Neural progenitor cell (in vitro differentiated cells): ENCODE measurements at regions not wholly inside any gene's neighbourhood (a gene's known extent, or its start where the extent isn't known, plus 50 kb on each side); places are given as distances from the start of the nearest gene placed in this dataset.
"Not testable (repeated sequence)": the region's sequence is repeated elsewhere in the genome, so short reads cannot be mapped to it uniquely, and the experiment has no call there.

ENCODE experiments used
- DNase-seq: peaks from one replicate; pipeline ENCODE4 v3.0.0-alpha.2; 2016; ENCODE audit warnings: low spot score
- H2AFZ ChIP-seq: fragments of 200-600 bp; sonication (generic); replicated peaks from 2 replicates; pipeline ENCODE4 v1.6.1; 2016; ENCODE audit warnings: antibody characterized with exemption
- H3F3A ChIP-seq: fragments of 200-600 bp; sonication (generic); 2 replicates; pipeline ENCODE4 v1.6.1; 2016; ENCODE audit warnings: antibody characterized with exemption, low read depth
- H3K27ac ChIP-seq: fragments of 200-600 bp; sonication (generic); 2 replicates; pipeline ENCODE4 v1.5.1; 2016; ENCODE audit warnings: mild to moderate bottlenecking
- H3K27me3 ChIP-seq: fragments of 200-600 bp; sonication (generic); 2 replicates; pipeline ENCODE4 v1.6.1; 2016; ENCODE audit warnings: mild to moderate bottlenecking, moderate library complexity
- H3K36me3 ChIP-seq: fragments of 200-600 bp; sonication (generic); 2 replicates; pipeline ENCODE4 v1.5.1; 2016
- H3K4me1 ChIP-seq: fragments of 200-600 bp; sonication (generic); 2 replicates; pipeline ENCODE4 v1.6.1; 2016; ENCODE audit warnings: mixed run types
- H3K4me2 ChIP-seq: fragments of 200-600 bp; sonication (generic); 2 replicates; pipeline ENCODE4 v1.6.1; 2016
- H3K4me3 ChIP-seq: fragments of 200-600 bp; sonication (generic); 2 replicates; pipeline ENCODE4 v1.5.1; 2016
- H3K79me2 ChIP-seq: fragments of 200-600 bp; sonication (generic); 2 replicates; pipeline ENCODE4 v1.6.1; 2016; ENCODE audit warnings: low read depth
- H3K9ac ChIP-seq: fragments of 200-600 bp; sonication (generic); 2 replicates; pipeline ENCODE4 v1.6.1; 2016
- H3K9me3 ChIP-seq: fragments of 200-600 bp; sonication (generic); 2 replicates; pipeline ENCODE4 v1.5.1; 2016; ENCODE audit warnings: low read depth
- H4K20me1 ChIP-seq: fragments of 200-600 bp; sonication (generic); 2 replicates; pipeline ENCODE4 v1.6.1; 2016; ENCODE audit warnings: low read depth
- H3K27ac Mint-ChIP-seq: 3 replicates; pipeline ENCODE4 v1.8.0; 2021; ENCODE audit warnings: mixed read lengths
- H3K27me3 Mint-ChIP-seq: 2 replicates; pipeline ENCODE4 v1.8.0; 2022; ENCODE audit warnings: low read depth, mild to moderate bottlenecking, inconsistent platforms, moderate library complexity, mixed read lengths; ENCODE audit not compliant: insufficient read depth
- H3K36me3 Mint-ChIP-seq: 3 replicates; pipeline ENCODE4 v1.8.0; 2021; ENCODE audit warnings: mixed read lengths
- H3K4me1 Mint-ChIP-seq: 3 replicates; pipeline ENCODE4 v1.8.0; 2021; ENCODE audit warnings: mixed read lengths
- H3K4me3 Mint-ChIP-seq: 3 replicates; pipeline ENCODE4 v1.8.0; 2021; ENCODE audit warnings: mild to moderate bottlenecking, moderate library complexity, mixed read lengths
- H3K9me3 Mint-ChIP-seq: 3 replicates; pipeline ENCODE4 v1.8.0; 2020; ENCODE audit warnings: mixed read lengths
- CTCF ChIP-seq: fragments of 200-600 bp; sonication (generic); IDR thresholded peaks from 2 replicates; pipeline ENCODE4 v1.5.1; 2017; ENCODE audit warnings: antibody characterized with exemption, mild to moderate bottlenecking
- EZH2 ChIP-seq: fragments of 200-600 bp; sonication (generic); IDR thresholded peaks from 2 replicates; pipeline ENCODE4 v1.6.1; 2017; ENCODE audit warnings: antibody characterized with exemption, mild to moderate bottlenecking, moderate library complexity
- EZH2phosphoT487 ChIP-seq: fragments of 200-600 bp; sonication (generic); IDR thresholded peaks from 2 replicates; pipeline ENCODE4 v1.6.1; 2017; ENCODE audit warnings: antibody characterized with exemption

GRCh38 chr1:72969461-72969860, 687.1 kb upstream of the NEGR1 start:
- Histone ChIP-seq H3K79me2 (no peaks in the 10 kb centered on the region), H3K4me1 (no peaks in the 10 kb centered on the region), H3K4me3 (no peak overlapping the region), H3K4me2 (no peak overlapping the region), H3K36me3 (no peaks in the 10 kb centered on the region), H3K9ac (no peak overlapping the region), H3K9me3 (no peaks in the 10 kb centered on the region), H2AFZ (no peak overlapping the region), H4K20me1 (no peaks in the 10 kb centered on the region), H3F3A (no peaks in the 10 kb centered on the region), H3K27me3 (no peaks in the 10 kb centered on the region), H3K27ac (no peak overlapping the region)
- no peak for TF ChIP-seq EZH2phosphoT487
- no peak for TF ChIP-seq EZH2
- TF ChIP-seq CTCF = no peak
- H3K4me1 Mint-ChIP-seq = no peaks in the 10 kb centered on the region
- H3K27me3 Mint-ChIP-seq = no peaks in the 10 kb centered on the region
- no peaks in the 10 kb centered on the region for H3K9me3 Mint-ChIP-seq
- no peak overlapping the region for H3K4me3 Mint-ChIP-seq
- no peaks in the 10 kb centered on the region for H3K36me3 Mint-ChIP-seq
- DNase-seq = no peak
- H3K27ac Mint-ChIP-seq = no peak overlapping the region

- H3K4me3 Mint-ChIP-seq = no peak overlapping the region
- no peak overlapping the region for H3K27ac ChIP-seq
- TF ChIP-seq EZH2phosphoT487 (no peak), CTCF (no peak), EZH2 (no peak)
- H3K4me1 ChIP-seq = no peaks in the 10 kb centered on the region
- H3K9me3 ChIP-seq = no peaks in the 10 kb centered on the region
- H3K27ac Mint-ChIP-seq = no peak overlapping the region
- no peaks in the 10 kb centered on the region for H3K36me3 Mint-ChIP-seq
- H3K4me2 ChIP-seq = no peak overlapping the region
- no peaks in the 10 kb centered on the region for H3K27me3 Mint-ChIP-seq
- no peak overlapping the region for H3K4me3 ChIP-seq
- no peaks in the 10 kb centered on the region for H3K27me3 ChIP-seq
- H3K36me3 ChIP-seq = no peaks in the 10 kb centered on the region
- no peaks in the 10 kb centered on the region for H3K4me1 Mint-ChIP-seq
- DNase-seq = no peak
- H3K79me2 ChIP-seq = no peaks in the 10 kb centered on the region
- no peaks in the 10 kb centered on the region for H3K9me3 Mint-ChIP-seq
- no peak overlapping the region for H2AFZ ChIP-seq
- no peaks in the 10 kb centered on the region for H3F3A ChIP-seq
- H4K20me1 ChIP-seq = no peaks in the 10 kb centered on the region
- H3K9ac ChIP-seq = no peak overlapping the region
Observed at GRCh38 chr1:72954943-72955342, 672.6 kb upstream of the NEGR1 start.

DNA sequence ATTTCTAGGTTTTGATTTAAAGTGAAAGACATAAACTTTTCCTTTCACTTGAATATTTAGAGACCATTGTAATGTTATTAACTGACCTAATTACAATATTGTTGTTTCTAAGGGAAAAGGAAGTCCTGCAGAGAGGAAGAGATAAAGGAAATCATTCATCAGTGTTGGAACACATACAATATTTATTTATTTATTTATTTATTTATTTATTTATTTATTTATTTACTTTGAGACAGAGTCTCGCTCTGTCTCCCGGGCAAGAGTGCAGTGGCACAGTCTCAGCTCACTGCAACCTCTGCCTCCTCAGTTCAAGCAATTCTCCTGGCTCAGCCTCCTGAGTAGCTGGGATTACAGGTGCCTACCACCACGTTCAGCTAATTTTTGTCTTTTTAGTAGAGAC, 668.6 kb upstream of the NEGR1 start:
- DNase-seq, H3K79me2 ChIP-seq, H3K9me3 ChIP-seq, H3K27me3 Mint-ChIP-seq, H3K4me3 ChIP-seq, H3K27ac Mint-ChIP-seq, H2AFZ ChIP-seq, H4K20me1 ChIP-seq, H3K9ac ChIP-seq, H3K27ac ChIP-seq, H3F3A ChIP-seq, H3K9me3 Mint-ChIP-seq, H3K4me1 ChIP-seq, H3K4me3 Mint-ChIP-seq, H3K36me3 ChIP-seq, H3K27me3 ChIP-seq, H3K36me3 Mint-ChIP-seq, H3K4me2 ChIP-seq: not testable (repeated sequence)
- peaks cover 11% of the 10 kb centered on the region for H3K4me1 Mint-ChIP-seq

DNA sequence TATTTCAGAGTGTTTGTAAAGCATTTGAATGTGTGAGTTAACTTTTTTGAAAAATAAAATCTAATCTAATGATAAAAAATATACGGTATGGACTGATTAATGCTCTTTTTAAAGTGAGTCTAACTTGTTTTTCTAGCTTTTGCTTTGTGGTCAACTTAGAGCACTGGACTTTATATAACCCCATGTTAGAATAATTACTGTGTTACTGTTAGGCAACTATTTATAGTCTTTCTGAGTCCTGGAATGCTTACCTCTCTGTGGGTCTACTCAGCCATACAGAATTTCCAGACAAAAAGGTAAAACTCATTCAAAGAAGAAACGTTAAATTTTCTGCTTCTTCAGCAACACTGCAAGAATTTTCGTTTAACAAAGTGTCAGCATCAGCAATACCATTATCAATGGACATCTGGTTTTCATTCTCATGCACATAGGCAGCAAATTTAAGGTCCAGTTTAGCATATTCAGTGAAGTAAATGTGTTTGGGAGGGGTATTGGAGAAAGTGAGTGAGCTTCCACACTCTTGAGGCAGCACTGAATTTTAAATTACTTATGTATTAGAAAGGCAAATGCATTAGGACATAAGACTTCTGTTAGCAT, 664.7 kb upstream of the NEGR1 start:
- Histone ChIP-seq H4K20me1 (no peaks in the 10 kb centered on the region), H3K27ac (no peak overlapping the region), H3K9ac (no peak overlapping the region), H3K4me3 (no peak overlapping the region), H3K9me3 (no peaks in the 10 kb centered on the region), H3K4me1 (no peaks in the 10 kb centered on the region), H2AFZ (peak overlapping the region; percentile 12), H3K36me3 (no peaks in the 10 kb centered on the region), H3K27me3 (no peaks in the 10 kb centered on the region), H3F3A (no peaks in the 10 kb centered on the region), H3K79me2 (no peaks in the 10 kb centered on the region), H3K4me2 (no peak overlapping the region)
- H3K4me1 Mint-ChIP-seq = peaks cover 14% of the 10 kb centered on the region
- no peaks in the 10 kb centered on the region for H3K9me3 Mint-ChIP-seq
- no peak for DNase-seq
- peak overlapping the region; percentile 51 for H3K27ac Mint-ChIP-seq
- no peaks in the 10 kb centered on the region for H3K27me3 Mint-ChIP-seq
- TF ChIP-seq EZH2 (no peak), CTCF (no peak), EZH2phosphoT487 (no peak)
- H3K4me3 Mint-ChIP-seq = no peak overlapping the region
- H3K36me3 Mint-ChIP-seq = no peaks in the 10 kb centered on the region
